ENCODE measurements at regions not wholly inside any gene's neighbourhood (a gene's known extent, or its start where the extent isn't known, plus 50 kb on each side); places are given as distances from the start of the nearest gene placed in this dataset.

DNA sequence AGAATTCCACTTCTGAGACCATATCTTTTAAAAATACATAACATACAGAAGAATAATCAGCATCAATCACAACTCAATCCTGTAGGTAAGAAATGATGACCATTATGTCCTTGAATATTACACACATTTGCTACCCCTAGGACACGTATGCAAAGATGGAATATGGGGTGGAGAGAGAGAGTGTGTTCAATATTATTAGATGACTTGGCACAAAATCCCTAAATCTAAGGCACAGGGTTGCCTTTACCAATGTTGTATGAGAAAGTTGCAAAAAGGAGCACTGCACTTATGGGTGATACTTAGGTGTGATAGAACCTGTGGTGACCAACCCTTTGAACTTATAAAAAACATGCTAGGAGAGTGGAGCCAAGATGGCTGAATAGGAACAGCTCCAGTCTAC is 326.2 kb upstream of the FSHR start:
- intact Hi-C loops (cut with micrococcal nuclease; ENCODE audit: unreplicated experiment) (no loop called here), in situ Hi-C loops (cut with HindIII; ENCODE audit: low pct_unique_long_range_greater_than_20kb, low sequenced_read_pairs) (no loop called here)
- no peak for ATAC-seq

DNA sequence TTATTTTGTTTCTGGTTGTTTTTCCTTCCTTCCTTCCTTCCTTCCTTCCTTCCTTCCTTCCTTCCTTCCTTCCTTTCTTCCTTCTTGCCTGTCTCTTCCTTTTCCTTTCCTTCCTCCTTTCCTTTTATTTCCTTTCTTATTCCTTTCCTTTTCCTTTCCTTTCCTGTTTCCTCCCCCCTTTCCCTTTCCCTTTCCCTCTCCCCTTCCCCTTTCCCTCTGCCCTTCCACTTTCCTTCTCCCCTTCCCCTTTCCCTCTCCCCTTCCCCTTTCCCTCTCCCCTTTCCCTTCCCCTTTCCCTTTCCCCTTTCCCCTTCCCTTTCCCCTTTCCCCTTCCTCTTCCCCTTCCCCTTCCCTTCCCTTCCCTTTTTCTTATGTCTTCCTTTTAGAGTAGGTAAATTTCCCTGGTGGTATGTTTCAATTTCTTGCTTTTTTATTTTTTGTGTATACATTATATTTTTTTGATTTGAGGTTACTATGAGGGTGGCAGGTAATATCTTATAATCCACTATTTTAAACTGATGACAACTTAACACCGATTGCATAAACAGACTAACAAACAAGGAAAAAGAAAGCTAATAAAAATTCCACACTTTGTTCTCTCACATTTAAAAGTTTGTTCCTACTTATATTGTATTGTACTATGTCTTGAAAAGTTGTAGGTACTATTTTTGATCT is 311.0 kb upstream of the FSHR start:
- ChIA-PET CTCF (no interaction called here), POLR2A (no interaction called here)
- TF ChIP-seq, protein P1, sequence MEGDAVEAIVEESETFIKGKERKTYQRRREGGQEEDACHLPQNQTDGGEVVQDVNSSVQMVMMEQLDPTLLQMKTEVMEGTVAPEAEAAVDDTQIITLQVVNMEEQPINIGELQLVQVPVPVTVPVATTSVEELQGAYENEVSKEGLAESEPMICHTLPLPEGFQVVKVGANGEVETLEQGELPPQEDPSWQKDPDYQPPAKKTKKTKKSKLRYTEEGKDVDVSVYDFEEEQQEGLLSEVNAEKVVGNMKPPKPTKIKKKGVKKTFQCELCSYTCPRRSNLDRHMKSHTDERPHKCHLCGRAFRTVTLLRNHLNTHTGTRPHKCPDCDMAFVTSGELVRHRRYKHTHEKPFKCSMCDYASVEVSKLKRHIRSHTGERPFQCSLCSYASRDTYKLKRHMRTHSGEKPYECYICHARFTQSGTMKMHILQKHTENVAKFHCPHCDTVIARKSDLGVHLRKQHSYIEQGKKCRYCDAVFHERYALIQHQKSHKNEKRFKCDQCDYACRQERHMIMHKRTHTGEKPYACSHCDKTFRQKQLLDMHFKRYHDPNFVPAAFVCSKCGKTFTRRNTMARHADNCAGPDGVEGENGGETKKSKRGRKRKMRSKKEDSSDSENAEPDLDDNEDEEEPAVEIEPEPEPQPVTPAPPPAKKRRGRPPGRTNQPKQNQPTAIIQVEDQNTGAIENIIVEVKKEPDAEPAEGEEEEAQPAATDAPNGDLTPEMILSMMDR (IDR thresholded peaks at IDR 0.05), result no peak
- TF ChIP-seq, protein P2, sequence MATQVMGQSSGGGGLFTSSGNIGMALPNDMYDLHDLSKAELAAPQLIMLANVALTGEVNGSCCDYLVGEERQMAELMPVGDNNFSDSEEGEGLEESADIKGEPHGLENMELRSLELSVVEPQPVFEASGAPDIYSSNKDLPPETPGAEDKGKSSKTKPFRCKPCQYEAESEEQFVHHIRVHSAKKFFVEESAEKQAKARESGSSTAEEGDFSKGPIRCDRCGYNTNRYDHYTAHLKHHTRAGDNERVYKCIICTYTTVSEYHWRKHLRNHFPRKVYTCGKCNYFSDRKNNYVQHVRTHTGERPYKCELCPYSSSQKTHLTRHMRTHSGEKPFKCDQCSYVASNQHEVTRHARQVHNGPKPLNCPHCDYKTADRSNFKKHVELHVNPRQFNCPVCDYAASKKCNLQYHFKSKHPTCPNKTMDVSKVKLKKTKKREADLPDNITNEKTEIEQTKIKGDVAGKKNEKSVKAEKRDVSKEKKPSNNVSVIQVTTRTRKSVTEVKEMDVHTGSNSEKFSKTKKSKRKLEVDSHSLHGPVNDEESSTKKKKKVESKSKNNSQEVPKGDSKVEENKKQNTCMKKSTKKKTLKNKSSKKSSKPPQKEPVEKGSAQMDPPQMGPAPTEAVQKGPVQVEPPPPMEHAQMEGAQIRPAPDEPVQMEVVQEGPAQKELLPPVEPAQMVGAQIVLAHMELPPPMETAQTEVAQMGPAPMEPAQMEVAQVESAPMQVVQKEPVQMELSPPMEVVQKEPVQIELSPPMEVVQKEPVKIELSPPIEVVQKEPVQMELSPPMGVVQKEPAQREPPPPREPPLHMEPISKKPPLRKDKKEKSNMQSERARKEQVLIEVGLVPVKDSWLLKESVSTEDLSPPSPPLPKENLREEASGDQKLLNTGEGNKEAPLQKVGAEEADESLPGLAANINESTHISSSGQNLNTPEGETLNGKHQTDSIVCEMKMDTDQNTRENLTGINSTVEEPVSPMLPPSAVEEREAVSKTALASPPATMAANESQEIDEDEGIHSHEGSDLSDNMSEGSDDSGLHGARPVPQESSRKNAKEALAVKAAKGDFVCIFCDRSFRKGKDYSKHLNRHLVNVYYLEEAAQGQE (IDR thresholded peaks at IDR 0.05; ENCODE audit: insufficient read depth in 1 of 2, low read depth in 2 of 2, low read length in 1 of 2), result no peak
- TF ChIP-seq SIN3A (IDR thresholded peaks at IDR 0.05; ENCODE audit: borderline replicate concordance, insufficient read depth, low read depth, low read length) (no peak), TCF7L2 (IDR thresholded peaks at IDR 0.05; ENCODE audit: low read depth, low read length) (no peak)
- DNase-seq (ENCODE audit: low read depth, low spot score) (no peak), ATAC-seq (no peak)
- no peaks in the 10 kb centered on the region for H3K9me3 ChIP-seq (ENCODE audit: control insufficient read depth, insufficient read depth, low read depth, low read length)
- BruUV-seq (replicated peaks), result no TSS peak
- no peaks in the 10 kb centered on the region for H3K27me3 ChIP-seq (ENCODE audit: control insufficient read depth, insufficient read depth, low read length)
- H3K27ac ChIP-seq (ENCODE audit: low read length), result no peak overlapping the region
- intact Hi-C loops (cut with micrococcal nuclease; ENCODE audit: unreplicated experiment) (no loop called here), in situ Hi-C loops (cut with HindIII; ENCODE audit: low pct_unique_long_range_greater_than_20kb, low sequenced_read_pairs) (no loop called here)
- H3K4me3 ChIP-seq (ENCODE audit: low read depth in 2 of 2, low read length in 2 of 2), result no peak overlapping the region
- no peaks in the 10 kb centered on the region for H3K4me1 ChIP-seq (ENCODE audit: control insufficient read depth, insufficient read depth, low read length)
- H3K36me3 ChIP-seq (ENCODE audit: control insufficient read depth, insufficient read depth, low read length), result no peaks in the 10 kb centered on the region

More for the DNA sequence above, 326.2 kb upstream of the FSHR start:
- POLR2A ChIA-PET, result no interaction called here
- CTCF ChIA-PET, result no interaction called here
- BruUV-seq (replicated peaks), result no TSS peak
- Histone ChIP-seq H3K27me3 (ENCODE audit: control insufficient read depth, insufficient read depth, low read length) (no peaks in the 10 kb centered on the region), H3K4me1 (ENCODE audit: control insufficient read depth, insufficient read depth, low read length) (no peaks in the 10 kb centered on the region), H3K4me3 (ENCODE audit: low read depth in 2 of 2, low read length in 2 of 2) (no peak overlapping the region), H3K36me3 (ENCODE audit: control insufficient read depth, insufficient read depth, low read length) (no peaks in the 10 kb centered on the region), H3K9me3 (ENCODE audit: control insufficient read depth, insufficient read depth, low read depth, low read length) (no peaks in the 10 kb centered on the region), H3K27ac (ENCODE audit: low read length) (no peak overlapping the region)
- no peak for DNase-seq (ENCODE audit: low read depth, low spot score)
- TF ChIP-seq, protein P2 (IDR thresholded peaks at IDR 0.05; ENCODE audit: insufficient read depth in 1 of 2, low read depth in 2 of 2, low read length in 1 of 2), result no peak
- TF ChIP-seq POLR2AphosphoS5 (IDR thresholded peaks at IDR 0.05; ENCODE audit: low read depth, low read length) (no peak), TCF7L2 (IDR thresholded peaks at IDR 0.05; ENCODE audit: low read depth, low read length) (no peak), SIN3A (IDR thresholded peaks at IDR 0.05; ENCODE audit: borderline replicate concordance, insufficient read depth, low read depth, low read length) (no peak)
- TF ChIP-seq, protein P1 (IDR thresholded peaks at IDR 0.05), result no peak

All from Panc1 (cell line).